CD14-positive monocyte (primary cell): ENCODE measurements at regions not wholly inside any gene's neighbourhood (a gene's known extent, or its start where the extent isn't known, plus 50 kb on each side); places are given as distances from the start of the nearest gene placed in this dataset.
A peak's percentile ranks its signal among the peaks of the same experiment; 100 is the strongest.

Source experiments
- DNase-seq, 3 donors: peaks; one replicate each; pipeline ENCODE4 v3.0.0-alpha.2; 2011 to 2022
- H2AFZ ChIP-seq: 2 replicates; pipeline ENCODE4 v1.6.0; 2012; ENCODE audit warnings: mild to moderate bottlenecking, low read depth, low read length, inconsistent platforms; ENCODE audit not compliant: insufficient read depth, poor library complexity, severe bottlenecking
- H3K27ac ChIP-seq, 2 donors: 1 replicate in 1 of 2; 2 replicates in 1 of 2; pipeline ENCODE4 v1.5.1; 2012 to 2013; ENCODE audit warnings: low read length in 2 of 2, control low read depth in 1 of 2, inconsistent platforms in 1 of 2, low read depth in 1 of 2, mild to moderate bottlenecking in 1 of 2
- H3K27me3 ChIP-seq, 2 donors: one replicate each; pipeline versions ENCODE4 v1.6.0 to v1.6.1; 2011 to 2013; ENCODE audit warnings: low read length in 2 of 2; ENCODE audit not compliant: control insufficient read depth in 2 of 2, insufficient read depth in 2 of 2
- H3K36me3 ChIP-seq, 2 donors: replicated peaks in 1 of 2; 1 replicate in 1 of 2; 2 replicates in 1 of 2; pipeline versions ENCODE4 v1.5.1 to v1.6.1; 2012 to 2013; ENCODE audit warnings: low read length in 2 of 2, control low read depth in 1 of 2, inconsistent platforms in 1 of 2, mild to moderate bottlenecking in 1 of 2; ENCODE audit not compliant: insufficient read depth in 2 of 2, control insufficient read depth in 1 of 2
- H3K4me1 ChIP-seq, 2 donors: 1 replicate in 1 of 2; 2 replicates in 1 of 2; pipeline versions ENCODE4 v1.5.1 to v1.6.1; 2012 to 2013; ENCODE audit warnings: low read length in 2 of 2, control low read depth in 1 of 2, inconsistent platforms in 1 of 2, mild to moderate bottlenecking in 1 of 2, moderate library complexity in 1 of 2; ENCODE audit not compliant: insufficient read depth in 2 of 2, control insufficient read depth in 1 of 2
- H3K4me2 ChIP-seq: replicated peaks from 2 replicates; pipeline ENCODE3; 2012; ENCODE audit warnings: low read length, moderate library complexity, mild to moderate bottlenecking; ENCODE audit not compliant: poor library complexity, severe bottlenecking; ENCODE audit errors: extremely low read depth
- H3K4me3 ChIP-seq, 3 experiments: fragments of 200-600 bp in 1 of 3; sonication (generic) in 1 of 3; replicated peaks in 1 of 3; 1 replicate in 2 of 3; 2 replicates in 1 of 3; pipeline ENCODE4 v1.5.1; 2011 to 2013; ENCODE audit warnings: low read length in 3 of 3, mild to moderate bottlenecking in 3 of 3, control low read depth in 2 of 3, low read depth in 2 of 3, inconsistent platforms in 1 of 3, moderate library complexity in 1 of 3
- H3K79me2 ChIP-seq: 2 replicates; pipeline ENCODE4 v1.6.0; 2012; ENCODE audit warnings: mild to moderate bottlenecking, control low read depth, inconsistent platforms, low read length, moderate library complexity; ENCODE audit not compliant: insufficient read depth
- H3K9ac ChIP-seq: 2 replicates; pipeline ENCODE4 v1.6.0; 2017; ENCODE audit warnings: low read length, mild to moderate bottlenecking; ENCODE audit not compliant: insufficient read depth, poor library complexity, severe bottlenecking
- H3K9me3 ChIP-seq, 2 donors: replicated peaks in 1 of 2; 1 replicate in 1 of 2; 2 replicates in 1 of 2; pipeline versions ENCODE4 v1.5.1 to v1.6.1; 2012 to 2013; ENCODE audit warnings: low read length in 2 of 2, control low read depth in 1 of 2; ENCODE audit not compliant: control insufficient read depth in 1 of 2, insufficient read depth in 1 of 2
- H4K20me1 ChIP-seq: 2 replicates; pipeline ENCODE4 v1.6.0; 2012; ENCODE audit warnings: mild to moderate bottlenecking, low read length, control low read depth, moderate library complexity; ENCODE audit not compliant: insufficient read depth
- H3K27ac Mint-ChIP-seq, 7 donors: one replicate each; pipeline ENCODE4 v1.8.0; 2020; ENCODE audit warnings: mild to moderate bottlenecking in 7 of 7, mixed read lengths in 7 of 7, moderate library complexity in 6 of 7, inconsistent platforms in 2 of 7
- H3K27me3 Mint-ChIP-seq, 3 donors: one replicate each; pipeline ENCODE4 v1.8.0; 2021 to 2022; ENCODE audit warnings: low read depth in 3 of 3, mild to moderate bottlenecking in 3 of 3, mixed read lengths in 3 of 3, moderate library complexity in 3 of 3, inconsistent platforms in 1 of 3
- H3K36me3 Mint-ChIP-seq, 2 donors: one replicate each; pipeline ENCODE4 v1.8.0; 2020; ENCODE audit warnings: mixed read lengths in 2 of 2, inconsistent platforms in 1 of 2, mild to moderate bottlenecking in 1 of 2
- H3K4me1 Mint-ChIP-seq: one replicate; pipeline ENCODE4 v1.8.0; 2020; ENCODE audit warnings: mild to moderate bottlenecking, mixed read lengths
- H3K4me3 Mint-ChIP-seq, 2 donors: one replicate each; pipeline ENCODE4 v1.8.0; 2020; ENCODE audit warnings: mild to moderate bottlenecking in 2 of 2, mixed read lengths in 2 of 2, moderate library complexity in 1 of 2
- H3K9me3 Mint-ChIP-seq, 7 donors: one replicate each; pipeline ENCODE4 v1.8.0; 2020 to 2022; ENCODE audit warnings: mixed read lengths in 7 of 7, mild to moderate bottlenecking in 6 of 7, moderate library complexity in 6 of 7, inconsistent platforms in 2 of 7
- CTCF ChIP-seq: fragments of 200-600 bp; IDR thresholded peaks from one replicate; pipeline ENCODE4 v1.8.0; 2022; ENCODE audit warnings: antibody characterized with exemption, mild to moderate bottlenecking
- WGBS: methylation state at CpG from one replicate; pipeline ENCODE4 v1.1.5; 2013; ENCODE audit warnings: missing lambda C conversion rate; ENCODE audit not compliant: insufficient coverage; 5-methylcytosine and 5-hydroxymethylcytosine counted together
- intact Hi-C, 2 donors: fragments of 100-400 bp; cut with micrococcal nuclease; formaldehyde crosslinking; loops; one replicate each; pipeline versions ENCODE4 v1.15.0 to v1.15.1; 2023

DNA sequence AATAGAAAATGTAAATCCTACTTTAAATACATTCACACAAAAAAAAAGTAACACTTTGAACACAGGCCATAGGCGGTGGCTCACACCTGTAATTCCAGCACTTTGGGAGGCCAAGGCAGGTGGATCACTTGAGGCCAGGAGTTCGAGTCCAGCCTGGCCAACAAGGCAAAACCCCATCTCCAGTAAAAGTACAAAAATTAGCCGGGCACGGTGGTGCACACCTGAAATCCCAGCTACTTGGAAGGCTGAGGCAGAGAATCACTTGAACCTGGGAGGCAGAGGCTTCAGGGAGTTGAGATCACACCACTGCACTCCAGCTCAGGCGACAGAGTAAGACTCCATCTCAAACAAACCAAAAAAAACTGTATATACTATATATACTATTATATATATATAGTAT, 303.6 kb downstream of the BCL11A start:
- intact Hi-C loops, result no loop called here
- no peaks in the 10 kb centered on the region for H4K20me1 ChIP-seq

GRCh38 chr2:60247471-60247870, 306.0 kb downstream of the BCL11A start:
- H3K36me3 ChIP-seq, result no peaks in the 10 kb centered on the region
- no peaks in the 10 kb centered on the region for H3K27me3 ChIP-seq
- H3K4me3 ChIP-seq, result no peak overlapping the region
- no peaks in the 10 kb centered on the region for H3K4me1 ChIP-seq
- Mint-ChIP-seq H3K27me3 (peaks cover 0 to 2% (median 0%) of the 10 kb centered on the region in 3 donors), H3K4me1 (peaks cover 12% of the 10 kb centered on the region), H3K4me3 (no peak overlapping the region), H3K27ac (no peak overlapping the region), H3K9me3 (peaks cover 0 to 11% (median 6%) of the 10 kb centered on the region in 7 donors), H3K36me3 (no peaks in the 10 kb centered on the region)
- TF ChIP-seq CTCF, result no peak
- no peaks in the 10 kb centered on the region for H3K79me2 ChIP-seq
- no peak overlapping the region for H3K4me2 ChIP-seq
- H3K9me3 ChIP-seq, result no peaks in the 10 kb centered on the region
- H3K27ac ChIP-seq, result no peak overlapping the region
- H4K20me1 ChIP-seq, result no peaks in the 10 kb centered on the region
- H3K9ac ChIP-seq, result no peak overlapping the region
- H2AFZ ChIP-seq, result peak overlapping the region; percentile 16
- 94% methylated on average over 6 of the region's 9 CpGs for WGBS
- no peak for DNase-seq
- intact Hi-C loops, result no loop called here

More for the DNA sequence above, 303.6 kb downstream of the BCL11A start:
- Histone ChIP-seq H3K27ac (no peak overlapping the region), H3K79me2 (no peaks in the 10 kb centered on the region), H3K9ac (no peak overlapping the region), H2AFZ (no peak overlapping the region), H3K4me2 (no peak overlapping the region), H3K4me1 (no peaks in the 10 kb centered on the region), H3K27me3 (no peaks in the 10 kb centered on the region), H3K4me3 (no peak overlapping the region), H3K36me3 (no peaks in the 10 kb centered on the region), H3K9me3 (no peaks in the 10 kb centered on the region)
- H3K36me3 Mint-ChIP-seq, result no peaks in the 10 kb centered on the region
- H3K9me3 Mint-ChIP-seq, result peaks cover 0 to 4% (median 2%) of the 10 kb centered on the region in 7 donors
- peaks cover 0 to 3% (median 0%) of the 10 kb centered on the region in 3 donors for H3K27me3 Mint-ChIP-seq
- 100% methylated on average over 4 of the region's 5 CpGs for WGBS
- no peak for DNase-seq
- no peak overlapping the region for H3K4me3 Mint-ChIP-seq
- peaks cover 12% of the 10 kb centered on the region for H3K4me1 Mint-ChIP-seq
- H3K27ac Mint-ChIP-seq, result no peak overlapping the region
- TF ChIP-seq CTCF, result no peak
